ENCODE measurements at regions not wholly inside any gene's neighbourhood (a gene's known extent, or its start where the extent isn't known, plus 50 kb on each side); places are given as distances from the start of the nearest gene placed in this dataset.

GRCh38 chr18:51643483-51643882 lies 446.0 kb upstream of the MEX3C start:
- no peak for TF ChIP-seq CTCF (IDR thresholded peaks at IDR 0.05)
- DNase-seq (ENCODE audit: low spot score), result no peak
- Histone ChIP-seq H3K27ac (no peak overlapping the region), H3K4me3 (no peak overlapping the region)

DNA sequence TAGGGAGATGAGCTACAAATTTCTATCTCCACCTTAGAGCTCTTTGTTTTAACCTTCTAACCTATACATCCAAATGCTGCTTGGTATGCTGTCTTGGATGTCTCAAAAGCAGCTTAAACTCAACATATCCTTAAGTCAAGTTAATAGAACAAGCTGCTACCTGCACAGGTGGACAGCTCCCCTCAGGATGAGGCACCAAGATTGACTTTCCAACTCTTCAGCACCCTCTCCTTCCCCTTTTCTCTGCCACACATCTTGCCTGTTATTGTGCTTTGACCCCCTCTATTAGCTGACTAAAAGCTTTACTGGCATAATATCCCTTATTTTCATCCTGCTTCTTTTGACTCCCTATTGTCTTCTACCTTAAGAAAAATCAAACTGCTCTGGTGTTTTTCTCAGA lies 448.1 kb upstream of the MEX3C start:
- DNase-seq (ENCODE audit: low spot score), result no peak
- no peak for TF ChIP-seq CTCF (IDR thresholded peaks at IDR 0.05)
- no peak overlapping the region for H3K4me3 ChIP-seq

GRCh38 chr18:51647346-51647745 lies 449.9 kb upstream of the MEX3C start:
- H3K4me3 ChIP-seq, result no peak overlapping the region
- TF ChIP-seq CTCF (IDR thresholded peaks at IDR 0.05), result no peak
- DNase-seq (ENCODE audit: low spot score), result no peak
- H3K27ac ChIP-seq, result no peak overlapping the region

More for the DNA sequence above, 448.1 kb upstream of the MEX3C start:
- H3K27ac ChIP-seq, result no peak overlapping the region

DNA sequence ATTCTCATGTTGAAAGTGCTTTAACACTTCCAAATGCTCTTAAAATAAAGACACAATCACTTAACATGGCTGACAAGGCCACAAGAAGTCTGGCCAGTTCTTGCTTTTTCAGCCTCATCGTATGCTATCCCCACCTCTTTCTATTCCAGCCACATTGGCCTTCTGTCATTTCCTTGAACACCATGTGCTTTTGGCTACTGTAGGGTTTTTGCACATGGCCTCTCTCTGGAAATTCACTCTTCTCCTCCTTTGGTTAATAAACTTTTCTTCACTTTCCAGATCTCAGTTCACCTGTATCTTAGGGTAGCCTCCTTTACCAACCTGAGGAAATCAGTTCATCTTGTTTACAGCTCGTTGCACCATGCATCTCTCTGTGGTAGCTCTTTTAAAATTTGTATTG lies 450.5 kb upstream of the MEX3C start:
- no peak overlapping the region for H3K27ac ChIP-seq
- H3K4me3 ChIP-seq, result no peak overlapping the region
- no peak for DNase-seq (ENCODE audit: low spot score)
- no peak for TF ChIP-seq CTCF (IDR thresholded peaks at IDR 0.05)

DNA sequence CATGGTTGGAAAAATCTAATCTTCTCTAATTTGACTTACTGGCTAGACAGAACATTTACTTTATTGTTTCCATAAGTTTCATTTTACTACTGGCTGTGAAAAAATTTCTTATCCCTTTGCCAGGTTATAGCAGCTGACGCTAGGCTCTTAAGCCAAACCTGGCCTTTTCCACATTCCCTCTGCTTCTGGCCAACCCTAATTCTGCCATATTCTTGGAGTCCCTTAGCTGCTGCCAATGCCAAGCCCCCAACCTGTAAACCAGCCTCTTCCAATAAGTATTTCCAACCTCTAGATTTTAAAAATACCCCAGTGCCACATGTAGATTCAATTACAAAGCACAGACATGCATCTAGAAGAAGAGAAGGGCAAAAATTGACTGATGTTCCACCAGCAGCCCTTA lies 452.3 kb upstream of the MEX3C start:
- DNase-seq (ENCODE audit: low spot score), result no peak
- H3K27ac ChIP-seq, result no peak overlapping the region
- no peak for TF ChIP-seq CTCF (IDR thresholded peaks at IDR 0.05)
- H3K4me3 ChIP-seq, result no peak overlapping the region

DNA sequence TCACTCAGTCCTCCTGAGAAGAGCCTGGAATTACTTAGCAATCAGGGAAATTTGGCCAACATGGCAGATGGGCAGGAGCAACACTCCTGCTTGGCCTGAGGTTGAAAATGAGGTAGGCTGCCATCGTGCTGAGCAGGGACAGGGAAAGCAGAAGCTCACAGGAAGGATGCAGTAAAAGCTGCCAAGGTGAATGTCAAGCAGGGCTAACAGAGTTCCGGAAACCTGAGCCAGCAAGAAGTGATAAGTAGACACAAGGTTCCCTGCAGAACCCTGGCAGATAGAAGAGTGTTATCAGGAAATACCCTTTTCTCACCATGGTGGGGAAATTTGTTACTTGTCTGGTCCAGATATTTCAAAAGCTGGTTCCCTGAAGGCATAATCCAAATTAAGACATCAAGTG lies 454.3 kb upstream of the MEX3C start:
- no peak for DNase-seq (ENCODE audit: low spot score)
- H3K4me3 ChIP-seq, result no peak overlapping the region
- H3K27ac ChIP-seq, result no peak overlapping the region
- TF ChIP-seq CTCF (IDR thresholded peaks at IDR 0.05), result no peak

DNA sequence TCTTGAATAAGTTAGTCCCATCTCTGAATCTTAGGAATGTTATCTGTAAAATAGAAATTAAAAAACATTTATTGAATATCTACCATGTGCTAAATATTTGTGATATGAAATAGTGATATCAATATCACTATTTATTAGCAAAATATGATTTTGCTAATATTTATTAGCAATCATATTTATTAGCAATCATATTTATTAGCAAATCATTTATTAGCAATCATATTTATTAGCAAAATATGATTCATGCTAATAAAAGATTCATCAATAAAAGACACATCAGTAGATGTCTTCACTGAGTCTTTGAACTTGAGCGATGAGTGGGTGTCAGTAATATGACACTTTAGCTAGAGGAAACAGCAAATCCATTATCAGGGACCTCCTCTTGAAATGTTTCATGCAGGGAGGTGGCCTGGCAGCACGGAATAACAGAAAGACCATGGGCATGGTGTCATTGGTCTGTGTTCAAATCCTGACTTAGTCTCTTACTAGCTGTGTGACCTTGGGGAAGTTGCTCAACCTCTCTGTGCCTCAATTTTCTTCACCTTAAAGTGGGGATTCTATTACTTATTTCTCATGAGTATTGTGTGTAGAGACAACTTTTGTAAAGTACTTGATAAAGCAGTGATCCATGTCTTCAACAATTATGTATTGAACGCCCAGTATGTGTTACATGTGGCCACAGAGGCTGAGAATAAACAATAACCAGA lies 456.2 kb upstream of the MEX3C start:
- TF ChIP-seq CTCF (IDR thresholded peaks at IDR 0.05), result no peak
- Histone ChIP-seq H3K4me3 (no peak overlapping the region), H3K27ac (no peak overlapping the region)
- DNase-seq (ENCODE audit: low spot score), result no peak

Measured in coronary artery (tissue), 2 donors.